GM12878 (cell line): ENCODE measurements at regions not wholly inside any gene's neighbourhood (a gene's known extent, or its start where the extent isn't known, plus 50 kb on each side); places are given as distances from the start of the nearest gene placed in this dataset.

ENCODE experiments used
- ATAC-seq: fragments of 200-7000 bp; cut with Tn5 transposase; 3 replicates; pipeline ENCODE4 v1.9.1; 2020; ENCODE audit warnings: mild to moderate bottlenecking, moderate library complexity
- BruUV-seq: library from RNA; stranded (reverse); fragments of 400-500 nt; replicated peaks from 2 replicates; lab custom pipeline; 2021; lab: Mats Ljungman, UMichigan
- CTCF ChIA-PET: fragments of 300-600 bp; sonication (Branson Sonifier 250); formaldehyde crosslinking; extraction: SDS; loops from one replicate; lab custom pipeline; 2021; ENCODE audit warnings: inconsistent platforms; lab: Yijun Ruan, JAX
- POLR2A ChIA-PET: fragments of 350-600 bp; formaldehyde crosslinking; extraction: SDS; loops from one replicate; lab custom pipeline; 2021; ENCODE audit warnings: inconsistent platforms; lab: Charles Lee
- RAD21 ChIA-PET: fragments of 300-600 bp; sonication (Branson Sonifier 250); formaldehyde crosslinking; loops from one replicate; lab custom pipeline; 2023; ENCODE audit warnings: antibody characterized with exemption; ENCODE audit not compliant: unreplicated experiment; lab: Charles Lee
- SMC1A ChIA-PET: fragments of 300-600 bp; sonication (Branson Sonifier 250); formaldehyde crosslinking; loops from one replicate; lab custom pipeline; 2023; ENCODE audit not compliant: unreplicated experiment, uncharacterized antibody; lab: Charles Lee
- DNase-seq: peaks from one replicate; pipeline ENCODE4 v3.0.0-alpha.2; 2011; ENCODE audit warnings: low read depth, low spot score
- FAIRE-seq: peaks from 3 replicates; lab custom pipeline; 2011; peaks lifted over from hg19 to GRCh38; lab: Jason Lieb, UNC
- H2AFZ ChIP-seq: 2 replicates; pipeline ENCODE4 v1.6.0; 2011; ENCODE audit warnings: low read depth, low read length, control low read depth; ENCODE audit not compliant: control insufficient read depth
- H3K27ac ChIP-seq: 2 replicates; pipeline ENCODE4 v1.5.1; 2011; ENCODE audit warnings: control low read depth; ENCODE audit not compliant: control insufficient read depth, insufficient read depth
- H3K27me3 ChIP-seq, 2 experiments: replicated peaks in 1 of 2; 2 replicates each; pipeline versions ENCODE4 v1.6.0 to v1.6.1; 2011; ENCODE audit warnings: low read length in 1 of 2; ENCODE audit not compliant: control insufficient read depth in 2 of 2, insufficient read depth in 2 of 2
- H3K36me3 ChIP-seq, 2 experiments: 2 replicates each; pipeline ENCODE4 v1.5.1; 2011; ENCODE audit warnings: low read length in 1 of 2; ENCODE audit not compliant: control insufficient read depth in 2 of 2, insufficient read depth in 2 of 2
- H3K4me1 ChIP-seq: 2 replicates; pipeline ENCODE4 v1.6.1; 2011; ENCODE audit warnings: mild to moderate bottlenecking, low read length, moderate library complexity, mixed read lengths; ENCODE audit not compliant: control insufficient read depth, insufficient read depth
- H3K4me2 ChIP-seq: 2 replicates; pipeline ENCODE4 v1.6.0; 2011; ENCODE audit warnings: control low read depth; ENCODE audit not compliant: control insufficient read depth, insufficient read depth
- H3K4me3 ChIP-seq: fragments of 200-600 bp; sonication (generic); 2 replicates; pipeline ENCODE4 v1.5.1; 2016
- H3K79me2 ChIP-seq: 2 replicates; pipeline ENCODE4 v1.6.0; 2011; ENCODE audit warnings: low read length; ENCODE audit not compliant: control insufficient read depth, insufficient read depth
- H3K9ac ChIP-seq: 2 replicates; pipeline ENCODE4 v1.8.0; 2011; ENCODE audit warnings: low read length, control low read depth, mixed read lengths; ENCODE audit not compliant: control insufficient read depth, insufficient read depth
- H3K9me3 ChIP-seq: replicated peaks from 3 replicates; pipeline ENCODE4 v1.5.1; 2011; ENCODE audit warnings: mild to moderate bottlenecking, low read length; ENCODE audit not compliant: control insufficient read depth, insufficient read depth
- H4K20me1 ChIP-seq: 2 replicates; pipeline ENCODE4 v1.6.0; 2011; ENCODE audit not compliant: control insufficient read depth, insufficient read depth
- CBX3 ChIP-seq: fragments of 200-600 bp; sonication (generic); IDR thresholded peaks from 2 replicates; pipeline ENCODE4 v1.6.1; 2016; ENCODE audit warnings: low read depth, borderline replicate concordance
- CUX1 ChIP-seq: IDR thresholded peaks from 2 replicates; pipeline ENCODE4 v1.6.1; 2012; ENCODE audit warnings: improper control_type of control experiment, low read depth, low read length; ENCODE audit not compliant: insufficient replicate concordance
- EED ChIP-seq: sonication (generic); IDR thresholded peaks from 2 replicates; pipeline ENCODE4 v1.6.1; 2016; ENCODE audit warnings: antibody characterized with exemption, low read depth
- ETV6 ChIP-seq, 2 experiments: fragments of 450-650 bp in 1 of 2; IDR thresholded peaks in 1 of 2; conservative IDR thresholded peaks in 1 of 2; 2 replicates each; pipeline ENCODE4 v1.6.1; 2014; ENCODE audit warnings: antibody characterized with exemption in 1 of 2, borderline replicate concordance in 1 of 2, low read depth in 1 of 2, mild to moderate bottlenecking in 1 of 2, moderate library complexity in 1 of 2
- GABPA ChIP-seq: IDR thresholded peaks from 2 replicates; pipeline ENCODE4 v1.6.1; 2014; ENCODE audit warnings: antibody characterized with exemption, low read depth, mild to moderate bottlenecking, inconsistent platforms
- NFYB ChIP-seq: IDR thresholded peaks from 2 replicates; pipeline ENCODE4 v1.6.1; 2011; ENCODE audit warnings: low read depth, mild to moderate bottlenecking, low read length, improper control_type of control experiment, moderate library complexity; ENCODE audit not compliant: insufficient read depth
- PAX8 ChIP-seq: fragments of 450-650 bp; IDR thresholded peaks from 2 replicates; pipeline ENCODE4 v1.6.1; 2017; ENCODE audit warnings: mild to moderate bottlenecking, moderate library complexity
- RBBP5 ChIP-seq: fragments of 200-600 bp; sonication (generic); conservative IDR thresholded peaks from 2 replicates; pipeline ENCODE4 v1.6.1; 2016
- RUNX3 ChIP-seq: IDR thresholded peaks from 2 replicates; pipeline ENCODE4 v1.6.1; 2012; ENCODE audit warnings: low read length, inconsistent platforms
- SREBF1 ChIP-seq: IDR thresholded peaks from 2 replicates; pipeline ENCODE4 v1.6.1; 2012; ENCODE audit warnings: mild to moderate bottlenecking, low read length
- TAF1 ChIP-seq: IDR thresholded peaks from 2 replicates; pipeline ENCODE4 v1.6.1; 2011; ENCODE audit warnings: mild to moderate bottlenecking, low read depth, low read length, borderline replicate concordance
- WGBS: methylation state at CpG from one replicate; pipeline ENCODE4 v1.1.6; 2016; ENCODE audit warnings: low lambda C conversion rate; ENCODE audit not compliant: insufficient replicate concordance, insufficient coverage; ENCODE audit errors: missing lambda C conversion rate; 5-methylcytosine and 5-hydroxymethylcytosine counted together
- in situ Hi-C: fragments of 300-500 bp; cut with MboI; formaldehyde crosslinking; loops from 9 replicates; pipeline ENCODE4 v1.14.3; 2018; ENCODE audit warnings: mixed read lengths
- intact Hi-C: fragments of 100-400 bp; cut with micrococcal nuclease; formaldehyde crosslinking; loops from one replicate; pipeline ENCODE4 v1.14.2; 2022; ENCODE audit not compliant: unreplicated experiment

- Histone ChIP-seq H3K4me3 (no peak overlapping the region), H3K27me3 (no peaks in the 10 kb centered on the region), H3K79me2 (no peaks in the 10 kb centered on the region), H3K4me2 (no peak overlapping the region), H4K20me1 (no peaks in the 10 kb centered on the region), H3K9ac (no peak overlapping the region), H3K9me3 (no peaks in the 10 kb centered on the region)
- POLR2A ChIA-PET, result interaction anchor here (0.6 kb wide), 1 partner anchor 72 kb away, joined by 8 read pairs; no protein-coding TSS in a partner anchor
- intact Hi-C loops, result no loop called here
- FAIRE-seq (no peak), DNase-seq (no peak)
- RAD21 ChIA-PET, result no interaction called here
- no peak for TF ChIP-seq CBX3
- TF ChIP-seq SREBF1, result no peak
- TF ChIP-seq, all 136 proteins: peak for 0
- no peak for ATAC-seq
- no peaks in the 10 kb centered on the region for H3K36me3 ChIP-seq
- 76% methylated on average over 18 of the region's 18 CpGs for WGBS
- in situ Hi-C loops, result no loop called here
- no peak overlapping the region for H3K27ac ChIP-seq
- ChIA-PET SMC1A (interaction anchor here (0.9 kb wide), 1 partner anchor 57 kb away, joined by 3 read pairs; no protein-coding TSS in a partner anchor), CTCF (no interaction called here)
- no TSS peak for BruUV-seq
- H2AFZ ChIP-seq, result no peak overlapping the region
- peaks cover 5% of the 10 kb centered on the region; the same call in 1 of the 2 replicates for H3K4me1 ChIP-seq
Observed at GRCh38 chr1:8094481-8095241, 68.6 kb upstream of the ERRFI1 start.

- no peak overlapping the region for H3K4me3 ChIP-seq
- ChIA-PET POLR2A (interaction anchor here (0.6 kb wide), 1 partner anchor 192 kb away, joined by 3 read pairs; no protein-coding TSS in a partner anchor), RAD21 (no interaction called here), SMC1A (no interaction called here), CTCF (no interaction called here)
- H3K36me3 ChIP-seq, result no peaks in the 10 kb centered on the region
- intact Hi-C loops (no loop called here), in situ Hi-C loops (no loop called here)
- no peaks in the 10 kb centered on the region for H4K20me1 ChIP-seq
- no peak overlapping the region for H3K27ac ChIP-seq
- ATAC-seq, result no peak
- no peaks in the 10 kb centered on the region for H3K9me3 ChIP-seq
- no peaks in the 10 kb centered on the region for H3K79me2 ChIP-seq
- DNase-seq, result no peak
- H3K27me3 ChIP-seq, result no peaks in the 10 kb centered on the region
- WGBS, result 69% methylated on average over 10 of the region's 10 CpGs
- no peak overlapping the region for H3K4me2 ChIP-seq
- H3K9ac ChIP-seq, result no peak overlapping the region
- H3K4me1 ChIP-seq, result peaks cover 5% of the 10 kb centered on the region; the same call in 1 of the 2 replicates
- H2AFZ ChIP-seq, result no peak overlapping the region
- BruUV-seq, result no TSS peak
- no peak for FAIRE-seq
- TF ChIP-seq NFYB, result no peak
- TF ChIP-seq RUNX3, result no peak
- no peak for TF ChIP-seq EED
- no peak for TF ChIP-seq RBBP5
- no peak for TF ChIP-seq GABPA
- TF ChIP-seq PAX8, result no peak
- no peak for TF ChIP-seq TAF1
- no peak for TF ChIP-seq ETV6 (conservative IDR thresholded peaks at IDR 0.05 in 1 of 2, IDR thresholded peaks at IDR 0.05 in 1 of 2; ENCODE audit: borderline replicate concordance in 1 of 2, low read depth in 1 of 2)
- TF ChIP-seq CUX1, result no peak
Observed at GRCh38 chr1:8093221-8093980, 67.3 kb upstream of the ERRFI1 start.
